Ovary (tissue), 7 donors: ENCODE measurements at regions not wholly inside any gene's neighbourhood (a gene's known extent, or its start where the extent isn't known, plus 50 kb on each side); places are given as distances from the start of the nearest gene placed in this dataset.

Source experiments
- DNase-seq, 5 donors: peaks; one replicate each; pipeline ENCODE4 v3.0.0-alpha.2; 2019 to 2020
- H3K27ac ChIP-seq, 2 donors: fragments of 200-600 bp; one replicate each; pipeline versions ENCODE4 v1.5.1 to v1.8.0; 2019 to 2022
- H3K27me3 ChIP-seq: fragments of 200-600 bp; one replicate; pipeline ENCODE4 v1.8.0; 2022
- H3K36me3 ChIP-seq: fragments of 200-600 bp; sonication (generic); one replicate; pipeline ENCODE4 v1.5.1; 2019
- H3K4me1 ChIP-seq: one replicate; pipeline ENCODE4 v1.8.1; 2013; ENCODE audit warnings: mild to moderate bottlenecking, moderate library complexity; ENCODE audit not compliant: insufficient read depth
- H3K4me3 ChIP-seq: fragments of 200-600 bp; sonication (generic); one replicate; pipeline ENCODE4 v1.5.1; 2017
- H3K9me3 ChIP-seq, 2 donors: fragments of 200-600 bp in 1 of 2; sonication (generic) in 1 of 2; one replicate each; pipeline versions ENCODE4 v1.5.1 to v1.8.1; 2013 to 2019; ENCODE audit warnings: mild to moderate bottlenecking in 1 of 2, moderate library complexity in 1 of 2
- EP300 ChIP-seq: sonication (generic); formaldehyde crosslinking; IDR thresholded peaks from one replicate; pipeline ENCODE4 v1.6.1; 2017; ENCODE audit warnings: antibody characterized with exemption
- POLR2A ChIP-seq: fragments of 450-650 bp; IDR thresholded peaks from one replicate; pipeline ENCODE4 v1.6.1; 2017; ENCODE audit warnings: antibody characterized with exemption, mild to moderate bottlenecking, moderate library complexity
- WGBS, 3 donors: extraction: QIAGEN DNeasy Blood & Tissue Kit in 1 of 3; methylation state at CpG; one replicate each; pipeline versions ENCODE4 v1.1.5 to v1.1.7; 2013 to 2017; 5-methylcytosine and 5-hydroxymethylcytosine counted together
- intact Hi-C, 4 donors: fragments of 100-400 bp; cut with DNase I; formaldehyde crosslinking; loops; one replicate each; pipeline versions ENCODE4 v1.11.0 to v1.15.1; 2022 to 2023
- TF ChIP-seq, protein P1 (sequence below), 3 donors: fragments of 450-650 bp in 2 of 3; fragments of 200-600 bp in 1 of 3; IDR thresholded peaks; one replicate each; pipeline versions ENCODE4 v1.5.1 to v1.8.0; 2016 to 2022; ENCODE audit warnings: antibody characterized with exemption in 3 of 3, mild to moderate bottlenecking in 1 of 3
- donor health status: DM: no; HTN: no; CAD: no; lungs with moderate emphysema.
- donor health status: DM: no; HTN: no; CAD: no.
- donor health status: Bipolar disorder and iron deficiency.
- donor health status: DM: no; HTN: no; CAD: no.
- donor health status: DM: yes; HTN: yes; CAD: no.

- no peaks in the 10 kb centered on the region for H3K27me3 ChIP-seq
- H3K9me3 ChIP-seq: no peaks in the 10 kb centered on the region
- TF ChIP-seq EP300 (no peak), POLR2A (no peak)
- TF ChIP-seq, protein P1, sequence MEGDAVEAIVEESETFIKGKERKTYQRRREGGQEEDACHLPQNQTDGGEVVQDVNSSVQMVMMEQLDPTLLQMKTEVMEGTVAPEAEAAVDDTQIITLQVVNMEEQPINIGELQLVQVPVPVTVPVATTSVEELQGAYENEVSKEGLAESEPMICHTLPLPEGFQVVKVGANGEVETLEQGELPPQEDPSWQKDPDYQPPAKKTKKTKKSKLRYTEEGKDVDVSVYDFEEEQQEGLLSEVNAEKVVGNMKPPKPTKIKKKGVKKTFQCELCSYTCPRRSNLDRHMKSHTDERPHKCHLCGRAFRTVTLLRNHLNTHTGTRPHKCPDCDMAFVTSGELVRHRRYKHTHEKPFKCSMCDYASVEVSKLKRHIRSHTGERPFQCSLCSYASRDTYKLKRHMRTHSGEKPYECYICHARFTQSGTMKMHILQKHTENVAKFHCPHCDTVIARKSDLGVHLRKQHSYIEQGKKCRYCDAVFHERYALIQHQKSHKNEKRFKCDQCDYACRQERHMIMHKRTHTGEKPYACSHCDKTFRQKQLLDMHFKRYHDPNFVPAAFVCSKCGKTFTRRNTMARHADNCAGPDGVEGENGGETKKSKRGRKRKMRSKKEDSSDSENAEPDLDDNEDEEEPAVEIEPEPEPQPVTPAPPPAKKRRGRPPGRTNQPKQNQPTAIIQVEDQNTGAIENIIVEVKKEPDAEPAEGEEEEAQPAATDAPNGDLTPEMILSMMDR (IDR thresholded peaks at IDR 0.05): no peak
- 14 to 26% (median 23%) methylated on average over 2 of the region's 2 CpGs for WGBS, 3 donors
- H3K4me1 ChIP-seq: no peaks in the 10 kb centered on the region
- no peak for DNase-seq
- H3K36me3 ChIP-seq: no peaks in the 10 kb centered on the region
- H3K27ac ChIP-seq: no peak overlapping the region
- intact Hi-C loops: no loop called here
- H3K4me3 ChIP-seq: no peak overlapping the region
These were observed 328.8 kb upstream of the GATB start for GRCh38 chr4:152089584-152089983.

DNA sequence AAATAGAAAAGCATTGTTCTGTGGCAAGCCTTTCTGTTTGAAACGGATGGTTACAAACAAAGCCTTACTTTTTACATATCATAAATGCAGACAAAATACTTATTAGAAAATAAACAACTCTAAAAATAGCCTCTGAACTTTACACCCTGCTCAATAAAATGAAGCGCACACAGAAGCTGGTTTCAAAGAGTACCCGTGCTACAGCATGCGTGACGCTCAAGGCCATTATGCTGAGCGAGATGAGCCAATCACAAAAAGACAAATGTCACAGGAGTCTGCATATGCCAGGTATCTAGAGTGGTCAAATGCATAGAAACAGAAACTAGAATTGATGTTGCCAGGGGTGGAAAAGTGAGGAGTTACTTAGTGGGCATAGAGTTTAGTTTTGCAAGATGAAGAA lies 326.5 kb upstream of the GATB start:
- no peaks in the 10 kb centered on the region for H3K27me3 ChIP-seq
- no peak overlapping the region for H3K27ac ChIP-seq
- WGBS, 3 donors: 61 to 82% (median 71%) methylated on average over 6 of the region's 6 CpGs
- H3K4me1 ChIP-seq: no peaks in the 10 kb centered on the region
- no peak for DNase-seq
- no peaks in the 10 kb centered on the region for H3K9me3 ChIP-seq
- no peak for TF ChIP-seq POLR2A
- TF ChIP-seq, protein P1 (IDR thresholded peaks at IDR 0.05): no peak
- TF ChIP-seq EP300: no peak
- intact Hi-C loops: no loop called here
- H3K4me3 ChIP-seq: no peak overlapping the region
- H3K36me3 ChIP-seq: no peaks in the 10 kb centered on the region

- DNase-seq: no peak
- no peak overlapping the region for H3K27ac ChIP-seq
- no peaks in the 10 kb centered on the region for H3K9me3 ChIP-seq
- H3K4me1 ChIP-seq: no peaks in the 10 kb centered on the region
- WGBS, 3 donors: 8 to 15% (median 13%) methylated on average over 1 of the region's 1 CpG
- no peaks in the 10 kb centered on the region for H3K36me3 ChIP-seq
- H3K27me3 ChIP-seq: no peaks in the 10 kb centered on the region
- intact Hi-C loops: no loop called here
- no peak overlapping the region for H3K4me3 ChIP-seq
- TF ChIP-seq, protein P1 (IDR thresholded peaks at IDR 0.05): no peak
- no peak for TF ChIP-seq EP300
- TF ChIP-seq POLR2A: no peak
These were observed 324.9 kb upstream of the GATB start for GRCh38 chr4:152085657-152086056.

DNA sequence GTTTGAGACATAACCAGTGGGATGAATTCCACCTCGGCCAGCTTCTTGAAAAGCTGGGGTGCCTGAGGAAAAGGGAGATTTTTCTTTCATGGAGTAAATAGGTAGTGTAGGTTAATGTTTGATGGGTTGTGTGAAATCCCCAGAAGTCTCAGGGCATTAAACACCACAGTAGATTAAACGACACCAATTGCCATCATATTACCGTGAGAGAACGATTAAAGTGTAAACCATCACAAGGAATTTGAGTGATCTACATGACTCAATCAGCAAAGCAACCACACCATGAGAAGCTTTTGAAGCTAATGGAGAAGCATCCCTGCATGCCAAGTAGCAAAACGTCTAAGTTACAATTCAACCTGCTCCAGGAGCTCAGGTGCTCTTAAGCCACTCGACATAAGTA lies 322.5 kb upstream of the GATB start:
- Histone ChIP-seq H3K9me3 (no peaks in the 10 kb centered on the region), H3K4me1 (no peaks in the 10 kb centered on the region), H3K27me3 (no peaks in the 10 kb centered on the region), H3K27ac (no peak overlapping the region), H3K36me3 (no peaks in the 10 kb centered on the region), H3K4me3 (no peak overlapping the region)
- no peak for DNase-seq
- intact Hi-C loops: no loop called here
- TF ChIP-seq, protein P1 (IDR thresholded peaks at IDR 0.05): no peak
- no peak for TF ChIP-seq POLR2A
- no peak for TF ChIP-seq EP300
- WGBS, 3 donors: 81 to 88% (median 87%) methylated on average over 6 of the region's 6 CpGs

GRCh38 chr4:152081024-152081423 lies 320.2 kb upstream of the GATB start:
- Histone ChIP-seq H3K27ac (no peak overlapping the region), H3K4me3 (no peak overlapping the region), H3K9me3 (no peaks in the 10 kb centered on the region), H3K27me3 (no peaks in the 10 kb centered on the region), H3K4me1 (no peaks in the 10 kb centered on the region), H3K36me3 (no peaks in the 10 kb centered on the region)
- intact Hi-C loops: no loop called here
- no peak for TF ChIP-seq POLR2A
- no peak for TF ChIP-seq EP300
- TF ChIP-seq, protein P1 (IDR thresholded peaks at IDR 0.05): no peak
- DNase-seq: no peak
- WGBS, 3 donors: 46 to 64% (median 53%) methylated on average over 5 of the region's 5 CpGs
